ENCODE measurements at regions not wholly inside any gene's neighbourhood (a gene's known extent, or its start where the extent isn't known, plus 50 kb on each side); places are given as distances from the start of the nearest gene placed in this dataset.
"Not testable (repeated sequence)": the region's sequence is repeated elsewhere in the genome, so short reads cannot be mapped to it uniquely, and the experiment has no call there.

- no peak for ATAC-seq
Observed at GRCh38 chr6:130610303-130610702, 216.9 kb upstream of the SMLR1 start.

- ATAC-seq = no peak
Observed at GRCh38 chr6:130611366-130611765, 215.8 kb upstream of the SMLR1 start.

GRCh38 chr6:130613176-130613575 lies 214.0 kb upstream of the SMLR1 start:
- ATAC-seq = no peak

GRCh38 chr6:130615816-130616215 lies 211.4 kb upstream of the SMLR1 start:
- ATAC-seq = no peak

GRCh38 chr6:130617658-130618057 lies 209.5 kb upstream of the SMLR1 start:
- ATAC-seq = no peak

GRCh38 chr6:130618806-130619205 lies 208.4 kb upstream of the SMLR1 start:
- not testable (repeated sequence) for ATAC-seq

- ATAC-seq = no peak
Observed at GRCh38 chr6:130620338-130620781, 206.8 kb upstream of the SMLR1 start.

- ATAC-seq = no peak
Observed at GRCh38 chr6:130622142-130622541, 205.1 kb upstream of the SMLR1 start.

- no peak for ATAC-seq
Observed at GRCh38 chr6:130624046-130624445, 203.2 kb upstream of the SMLR1 start.

GRCh38 chr6:130625825-130626527 lies 201.2 kb upstream of the SMLR1 start:
- ATAC-seq = no peak

GRCh38 chr6:130628862-130629261 lies 198.3 kb upstream of the SMLR1 start:
- ATAC-seq = no peak

GRCh38 chr6:130629640-130630039 lies 197.6 kb upstream of the SMLR1 start:
- ATAC-seq = no peak

- no peak for ATAC-seq
Observed at GRCh38 chr6:130632277-130632676, 194.9 kb upstream of the SMLR1 start.

- ATAC-seq = no peak
Observed at GRCh38 chr6:130632897-130633296, 194.3 kb upstream of the SMLR1 start.

- ATAC-seq = no peak
Observed at GRCh38 chr6:130643361-130643760, 183.8 kb upstream of the SMLR1 start.

- ATAC-seq = no peak
Observed at GRCh38 chr6:130644175-130644574, 183.0 kb upstream of the SMLR1 start.

GRCh38 chr6:130644769-130645168 lies 182.4 kb upstream of the SMLR1 start:
- ATAC-seq = not testable (repeated sequence)

- ATAC-seq = no peak
Observed at GRCh38 chr6:130647246-130647645, 180.0 kb upstream of the SMLR1 start.

GRCh38 chr6:130655586-130655985 lies 171.6 kb upstream of the SMLR1 start:
- no peak for ATAC-seq

GRCh38 chr6:130661077-130661476 lies 166.1 kb upstream of the SMLR1 start:
- no peak for ATAC-seq

GRCh38 chr6:130666786-130667185 lies 160.4 kb upstream of the SMLR1 start:
- ATAC-seq = no peak

GRCh38 chr6:130670142-130670541 lies 157.1 kb upstream of the SMLR1 start:
- ATAC-seq = no peak

- ATAC-seq = no peak
Observed at GRCh38 chr6:130671119-130671518, 156.1 kb upstream of the SMLR1 start.

GRCh38 chr6:130671577-130671976 lies 155.6 kb upstream of the SMLR1 start:
- no peak for ATAC-seq

GRCh38 chr6:130672153-130672552 lies 155.1 kb upstream of the SMLR1 start:
- ATAC-seq = no peak
